ENCODE measurements at regions not wholly inside any gene's neighbourhood (a gene's known extent, or its start where the extent isn't known, plus 50 kb on each side); places are given as distances from the start of the nearest gene placed in this dataset.

DNA sequence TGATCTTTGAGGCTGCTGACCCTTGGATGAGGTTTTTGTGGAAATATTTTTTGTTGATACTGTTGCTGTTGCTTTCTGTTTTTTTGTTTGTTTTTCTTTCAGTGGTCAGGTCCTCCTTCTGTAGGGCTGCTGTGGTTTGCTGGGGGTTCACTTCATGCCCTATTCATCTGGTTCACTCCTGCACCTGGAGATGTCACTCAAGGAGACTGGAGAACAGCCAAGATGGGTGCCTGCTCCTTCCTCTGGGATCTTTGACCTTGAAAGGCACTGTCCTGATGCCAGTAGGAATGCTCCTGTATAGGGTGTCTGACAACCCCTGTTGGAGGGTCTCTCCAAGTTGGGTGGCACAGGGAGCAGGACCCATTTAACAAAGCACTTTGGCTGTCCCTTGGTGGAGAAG is 67.0 kb upstream of the ACTBL2 start:
- POLR2A ChIA-PET, result no interaction called here
- no peaks in the 10 kb centered on the region for H3K9me3 Mint-ChIP-seq
- H3K4me3 Mint-ChIP-seq, result no peak overlapping the region
- peaks cover 1% of the 10 kb centered on the region for H3K27me3 Mint-ChIP-seq
- DNase-seq (no peak), ATAC-seq (no peak)
- CTCF ChIA-PET, result no interaction called here
- TF ChIP-seq, protein P1, sequence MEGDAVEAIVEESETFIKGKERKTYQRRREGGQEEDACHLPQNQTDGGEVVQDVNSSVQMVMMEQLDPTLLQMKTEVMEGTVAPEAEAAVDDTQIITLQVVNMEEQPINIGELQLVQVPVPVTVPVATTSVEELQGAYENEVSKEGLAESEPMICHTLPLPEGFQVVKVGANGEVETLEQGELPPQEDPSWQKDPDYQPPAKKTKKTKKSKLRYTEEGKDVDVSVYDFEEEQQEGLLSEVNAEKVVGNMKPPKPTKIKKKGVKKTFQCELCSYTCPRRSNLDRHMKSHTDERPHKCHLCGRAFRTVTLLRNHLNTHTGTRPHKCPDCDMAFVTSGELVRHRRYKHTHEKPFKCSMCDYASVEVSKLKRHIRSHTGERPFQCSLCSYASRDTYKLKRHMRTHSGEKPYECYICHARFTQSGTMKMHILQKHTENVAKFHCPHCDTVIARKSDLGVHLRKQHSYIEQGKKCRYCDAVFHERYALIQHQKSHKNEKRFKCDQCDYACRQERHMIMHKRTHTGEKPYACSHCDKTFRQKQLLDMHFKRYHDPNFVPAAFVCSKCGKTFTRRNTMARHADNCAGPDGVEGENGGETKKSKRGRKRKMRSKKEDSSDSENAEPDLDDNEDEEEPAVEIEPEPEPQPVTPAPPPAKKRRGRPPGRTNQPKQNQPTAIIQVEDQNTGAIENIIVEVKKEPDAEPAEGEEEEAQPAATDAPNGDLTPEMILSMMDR (IDR thresholded peaks at IDR 0.05), result no peak
- intact Hi-C loops (cut with micrococcal nuclease), result no loop called here
- no peaks in the 10 kb centered on the region for H3K4me1 Mint-ChIP-seq (ENCODE audit: low read depth)
- no peaks in the 10 kb centered on the region for H3K36me3 Mint-ChIP-seq (ENCODE audit: low read depth)
- no peak overlapping the region for H3K27ac Mint-ChIP-seq

DNA sequence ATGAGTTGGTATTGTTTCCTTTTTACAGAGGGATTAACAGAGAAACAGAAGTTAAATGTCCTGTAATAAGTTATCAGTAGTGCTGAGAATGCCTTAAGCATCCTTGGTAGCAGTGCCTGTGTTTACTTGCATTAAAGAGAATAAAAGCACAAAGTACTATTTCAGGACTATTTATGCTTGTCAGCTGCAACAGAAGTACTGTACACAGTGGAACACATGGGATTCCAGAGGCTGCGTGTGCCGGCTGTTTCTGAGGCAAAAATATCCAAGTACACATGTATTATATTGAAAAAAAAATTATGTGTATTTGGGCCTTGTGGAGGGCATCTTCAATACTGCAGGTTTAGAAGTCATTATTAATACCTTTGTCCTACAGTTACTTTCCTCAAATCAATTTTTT is 58.2 kb upstream of the ACTBL2 start:
- Mint-ChIP-seq H3K27me3 (peaks cover 4% of the 10 kb centered on the region), H3K9me3 (no peaks in the 10 kb centered on the region), H3K36me3 (ENCODE audit: low read depth) (no peaks in the 10 kb centered on the region), H3K27ac (no peak overlapping the region), H3K4me1 (ENCODE audit: low read depth) (no peaks in the 10 kb centered on the region), H3K4me3 (no peak overlapping the region)
- ChIA-PET CTCF (no interaction called here), POLR2A (no interaction called here)
- ATAC-seq, result no peak
- DNase-seq, result no peak
- TF ChIP-seq, protein P1 (IDR thresholded peaks at IDR 0.05), result no peak
- intact Hi-C loops (cut with micrococcal nuclease), result no loop called here

GRCh38 chr5:57539281-57539701 is 56.7 kb upstream of the ACTBL2 start:
- DNase-seq (no peak), ATAC-seq (no peak)
- Mint-ChIP-seq H3K27ac (no peak overlapping the region), H3K27me3 (peaks cover 4% of the 10 kb centered on the region), H3K9me3 (no peaks in the 10 kb centered on the region), H3K4me3 (no peak overlapping the region), H3K4me1 (ENCODE audit: low read depth) (no peaks in the 10 kb centered on the region), H3K36me3 (ENCODE audit: low read depth) (no peaks in the 10 kb centered on the region)
- intact Hi-C loops (cut with micrococcal nuclease), result no loop called here
- TF ChIP-seq, protein P1 (IDR thresholded peaks at IDR 0.05), result no peak
- ChIA-PET CTCF (no interaction called here), POLR2A (no interaction called here)

DNA sequence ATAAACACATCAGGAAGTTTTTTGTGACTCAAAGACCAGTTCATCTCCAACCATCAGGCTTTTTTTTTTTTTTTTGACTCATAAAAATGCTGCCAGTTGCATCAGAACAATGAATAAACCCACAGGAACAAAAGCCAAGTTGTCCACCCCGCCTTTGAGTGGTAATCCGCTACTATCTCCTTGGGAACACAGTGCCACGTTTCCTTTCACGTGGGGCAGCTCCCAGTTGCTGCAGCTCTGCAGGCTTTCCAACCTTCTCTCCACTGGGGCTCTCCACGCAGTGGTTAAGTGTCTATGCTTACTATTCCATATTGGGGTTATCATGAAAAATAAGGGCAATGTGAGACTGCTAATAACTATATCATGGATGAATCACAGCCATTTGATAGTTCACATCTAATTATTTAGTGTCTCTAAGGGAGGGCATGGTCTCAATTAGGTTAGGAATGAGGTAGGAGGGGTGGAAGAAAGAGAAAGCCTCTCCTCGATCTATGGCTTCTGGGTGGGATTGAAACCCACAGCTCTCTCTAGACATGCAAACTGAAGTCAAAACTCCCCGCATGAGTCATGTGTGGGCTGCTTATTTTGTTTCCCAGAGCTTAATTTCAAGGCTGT is 55.8 kb upstream of the ACTBL2 start:
- CTCF ChIA-PET, result no interaction called here
- intact Hi-C loops (cut with micrococcal nuclease), result no loop called here
- POLR2A ChIA-PET, result no interaction called here
- Mint-ChIP-seq H3K4me3 (no peak overlapping the region), H3K36me3 (ENCODE audit: low read depth) (no peaks in the 10 kb centered on the region), H3K9me3 (no peaks in the 10 kb centered on the region), H3K27me3 (peaks cover 4% of the 10 kb centered on the region), H3K4me1 (ENCODE audit: low read depth) (no peaks in the 10 kb centered on the region), H3K27ac (no peak overlapping the region)
- TF ChIP-seq, protein P1 (IDR thresholded peaks at IDR 0.05), result no peak
- no peak for DNase-seq
- ATAC-seq, result no peak

DNA sequence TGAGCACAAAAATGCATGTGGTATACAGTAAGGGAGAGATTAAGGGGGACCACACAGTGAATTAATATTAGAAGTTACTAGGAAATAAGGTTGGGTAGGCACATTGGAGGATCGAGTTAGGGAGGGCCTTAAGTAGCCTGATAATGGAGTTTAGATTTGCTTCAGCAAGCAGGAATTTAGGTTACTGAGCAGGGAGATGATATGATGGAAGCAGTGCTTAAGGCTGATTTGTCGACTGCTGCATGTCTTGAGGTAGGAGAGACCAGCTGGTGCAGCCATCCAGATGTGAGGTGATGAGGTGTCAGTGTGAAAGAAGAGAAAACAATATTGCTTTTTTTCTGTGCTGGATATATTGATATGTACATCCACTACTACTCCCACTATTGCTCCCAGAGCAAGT is 55.2 kb upstream of the ACTBL2 start:
- TF ChIP-seq, protein P1 (IDR thresholded peaks at IDR 0.05), result no peak
- Mint-ChIP-seq H3K9me3 (no peaks in the 10 kb centered on the region), H3K36me3 (ENCODE audit: low read depth) (no peaks in the 10 kb centered on the region), H3K27me3 (peaks cover 4% of the 10 kb centered on the region), H3K4me3 (no peak overlapping the region), H3K27ac (no peak overlapping the region), H3K4me1 (ENCODE audit: low read depth) (no peaks in the 10 kb centered on the region)
- CTCF ChIA-PET, result no interaction called here
- POLR2A ChIA-PET, result no interaction called here
- intact Hi-C loops (cut with micrococcal nuclease), result no loop called here
- DNase-seq (no peak), ATAC-seq (no peak)
